Neural crest cell (in vitro differentiated cells): ENCODE measurements at regions not wholly inside any gene's neighbourhood (a gene's known extent, or its start where the extent isn't known, plus 50 kb on each side); places are given as distances from the start of the nearest gene placed in this dataset.

Experiments used
- DNase-seq: peaks from one replicate; pipeline ENCODE4 v3.0.0; 2021; ENCODE audit warnings: low read depth, mixed read lengths, low spot score
- H3K27ac Mint-ChIP-seq: one replicate; pipeline ENCODE4 v1.8.0; 2021; ENCODE audit warnings: mild to moderate bottlenecking, mixed read lengths; ENCODE audit not compliant: unreplicated experiment
- H3K27me3 Mint-ChIP-seq: 2 replicates; pipeline ENCODE4 v1.8.0; 2021; ENCODE audit warnings: low read depth, mild to moderate bottlenecking, mixed read lengths
- H3K36me3 Mint-ChIP-seq: 2 replicates; pipeline ENCODE4 v1.8.0; 2021; ENCODE audit warnings: low read depth, mild to moderate bottlenecking, mixed read lengths
- H3K4me1 Mint-ChIP-seq: 2 replicates; pipeline ENCODE4 v1.8.0; 2021; ENCODE audit warnings: mixed read lengths
- H3K4me3 Mint-ChIP-seq: one replicate; pipeline ENCODE4 v1.8.0; 2021; ENCODE audit warnings: mild to moderate bottlenecking, mixed read lengths
- H3K9me3 Mint-ChIP-seq: 2 replicates; pipeline ENCODE4 v1.8.0; 2021; ENCODE audit warnings: mixed read lengths
- CTCF ChIP-seq: fragments of 200-600 bp; sonication (generic); conservative IDR thresholded peaks from 2 replicates; pipeline ENCODE4 v1.5.0; 2021; ENCODE audit warnings: antibody characterized with exemption, mild to moderate bottlenecking

DNA sequence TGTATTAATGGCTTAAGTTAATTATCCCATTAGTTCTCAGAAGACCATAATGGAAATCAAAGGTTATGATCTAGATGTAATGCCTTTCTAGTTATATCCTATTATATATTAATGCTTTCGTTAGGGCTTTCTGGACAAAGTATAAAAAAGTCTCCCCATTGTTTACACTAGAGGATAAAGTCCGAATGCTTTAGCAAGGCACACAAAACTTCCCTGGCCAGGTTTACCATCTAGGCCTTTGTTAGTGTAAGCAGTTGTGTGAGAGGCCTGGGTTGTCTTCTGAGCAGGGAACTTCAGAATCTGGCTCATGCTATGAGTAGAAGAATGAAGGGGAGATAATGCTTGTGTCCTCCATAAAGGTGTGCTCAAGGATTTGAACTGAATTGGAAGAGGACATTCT lies 106.3 kb upstream of the MEIS2 start:
- Mint-ChIP-seq H3K27me3 (peaks cover 2% of the 10 kb centered on the region), H3K27ac (no peak overlapping the region), H3K4me1 (no peaks in the 10 kb centered on the region), H3K9me3 (no peaks in the 10 kb centered on the region), H3K4me3 (no peak overlapping the region), H3K36me3 (no peaks in the 10 kb centered on the region)
- no peak for TF ChIP-seq CTCF
- DNase-seq: no peak

DNA sequence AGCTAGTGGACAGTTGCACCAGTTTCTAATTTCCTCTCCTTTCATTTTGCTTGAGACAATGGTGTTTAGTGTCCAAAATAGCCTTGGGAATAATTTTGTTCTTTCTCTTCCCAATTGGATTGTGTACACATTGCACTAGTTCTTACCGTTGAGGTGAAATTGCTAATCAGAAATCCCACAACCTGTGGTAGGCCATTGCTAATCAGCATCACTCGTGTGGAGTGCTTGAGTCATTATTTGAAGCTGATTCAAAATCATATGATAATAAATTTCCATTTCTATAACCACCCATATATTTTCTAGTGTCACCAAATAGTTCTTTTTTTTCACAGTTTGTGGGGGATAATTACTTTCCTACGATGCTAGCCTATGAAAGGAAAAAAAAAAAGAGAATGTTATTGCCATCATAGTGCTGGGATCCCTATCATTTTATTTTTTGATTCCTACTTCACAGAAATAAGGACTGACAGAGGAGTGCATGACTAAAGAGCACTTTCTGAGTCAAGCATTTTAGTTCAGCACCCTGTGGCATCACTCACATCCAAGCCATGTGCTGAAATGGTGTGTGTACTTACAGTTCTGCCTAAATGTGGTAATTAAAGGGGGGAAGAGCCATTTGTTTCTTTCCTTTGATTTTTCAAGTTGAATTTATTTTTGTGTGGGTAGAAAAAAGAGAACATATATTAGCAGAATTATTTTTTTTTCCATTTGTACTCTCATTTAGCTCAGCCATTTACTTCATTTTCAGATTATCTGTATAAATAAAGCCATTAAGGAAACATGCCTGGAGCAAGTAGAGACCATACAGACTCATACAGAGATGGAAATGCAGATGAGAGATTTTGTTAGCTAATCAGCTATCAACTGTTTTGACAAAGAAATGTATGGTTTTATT lies 108.0 kb upstream of the MEIS2 start:
- H3K4me3 Mint-ChIP-seq: no peak overlapping the region
- H3K4me1 Mint-ChIP-seq: no peaks in the 10 kb centered on the region
- H3K27ac Mint-ChIP-seq: no peak overlapping the region
- no peak for TF ChIP-seq CTCF
- no peaks in the 10 kb centered on the region for H3K9me3 Mint-ChIP-seq
- DNase-seq: no peak
- H3K27me3 Mint-ChIP-seq: no peaks in the 10 kb centered on the region
- no peaks in the 10 kb centered on the region for H3K36me3 Mint-ChIP-seq

DNA sequence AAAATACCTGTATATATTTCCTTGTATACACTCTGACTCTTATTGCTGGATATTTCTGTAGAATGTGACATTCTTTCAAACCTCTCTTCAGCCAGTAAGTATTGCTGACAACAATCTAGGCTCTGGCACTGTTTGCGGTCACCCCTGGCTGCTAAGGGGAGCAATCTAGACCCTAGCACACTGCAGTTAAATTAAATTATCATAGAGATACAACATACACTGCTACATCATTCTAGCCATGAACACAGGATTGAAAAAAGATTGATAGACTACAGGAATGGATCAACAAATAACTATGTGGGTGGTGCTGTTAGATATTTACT lies 108.7 kb upstream of the MEIS2 start:
- DNase-seq: no peak
- Mint-ChIP-seq H3K4me3 (no peak overlapping the region), H3K4me1 (no peaks in the 10 kb centered on the region), H3K27ac (no peak overlapping the region), H3K9me3 (no peaks in the 10 kb centered on the region), H3K27me3 (no peaks in the 10 kb centered on the region), H3K36me3 (no peaks in the 10 kb centered on the region)
- no peak for TF ChIP-seq CTCF

GRCh38 chr15:37217567-37217966 lies 117.2 kb upstream of the MEIS2 start:
- no peak overlapping the region for H3K27ac Mint-ChIP-seq
- no peak for DNase-seq
- no peak overlapping the region for H3K4me3 Mint-ChIP-seq
- no peaks in the 10 kb centered on the region for H3K36me3 Mint-ChIP-seq
- no peak for TF ChIP-seq CTCF
- no peaks in the 10 kb centered on the region for H3K9me3 Mint-ChIP-seq
- H3K4me1 Mint-ChIP-seq: no peaks in the 10 kb centered on the region
- peaks cover 6% of the 10 kb centered on the region for H3K27me3 Mint-ChIP-seq

- no peaks in the 10 kb centered on the region for H3K36me3 Mint-ChIP-seq
- H3K9me3 Mint-ChIP-seq: no peaks in the 10 kb centered on the region
Measured at GRCh38 chr15:37218351-37218916, 118.1 kb upstream of the MEIS2 start.

More at GRCh38 chr15:37218351-37218916, 118.1 kb upstream of the MEIS2 start:
- no peak for DNase-seq
- Mint-ChIP-seq H3K4me1 (no peaks in the 10 kb centered on the region), H3K27me3 (peaks cover 6% of the 10 kb centered on the region), H3K4me3 (no peak overlapping the region), H3K27ac (no peak overlapping the region)
- TF ChIP-seq CTCF: no peak
